SK-N-DZ (cell line): ENCODE measurements at regions not wholly inside any gene's neighbourhood (a gene's known extent, or its start where the extent isn't known, plus 50 kb on each side); places are given as distances from the start of the nearest gene placed in this dataset.
A peak's percentile ranks its signal among the peaks of the same experiment; 100 is the strongest.

Experiments used
- DNase-seq: peaks from one replicate; pipeline ENCODE4 v3.0.0-alpha.2; 2015; ENCODE audit warnings: low spot score

DNA sequence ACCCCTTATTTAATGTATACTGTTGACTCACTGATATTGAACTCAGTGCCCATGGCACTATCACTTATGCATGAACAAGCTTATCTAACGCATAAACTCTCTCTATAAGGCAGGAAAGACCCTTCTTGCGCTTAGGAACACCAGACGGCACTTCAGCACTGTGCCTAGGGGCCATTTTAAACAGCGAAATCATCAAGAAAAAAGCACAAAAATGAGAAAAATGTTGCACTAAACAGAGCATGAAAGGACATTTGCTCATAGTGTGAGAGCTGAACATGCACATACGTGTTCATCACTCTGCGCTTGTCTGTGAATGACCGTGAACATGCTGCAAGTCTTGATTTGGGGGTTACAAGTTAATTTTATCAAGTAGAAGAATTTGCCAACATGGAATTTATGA, 109.6 kb downstream of the WDR11 start:
- DNase-seq, result no peak

DNA sequence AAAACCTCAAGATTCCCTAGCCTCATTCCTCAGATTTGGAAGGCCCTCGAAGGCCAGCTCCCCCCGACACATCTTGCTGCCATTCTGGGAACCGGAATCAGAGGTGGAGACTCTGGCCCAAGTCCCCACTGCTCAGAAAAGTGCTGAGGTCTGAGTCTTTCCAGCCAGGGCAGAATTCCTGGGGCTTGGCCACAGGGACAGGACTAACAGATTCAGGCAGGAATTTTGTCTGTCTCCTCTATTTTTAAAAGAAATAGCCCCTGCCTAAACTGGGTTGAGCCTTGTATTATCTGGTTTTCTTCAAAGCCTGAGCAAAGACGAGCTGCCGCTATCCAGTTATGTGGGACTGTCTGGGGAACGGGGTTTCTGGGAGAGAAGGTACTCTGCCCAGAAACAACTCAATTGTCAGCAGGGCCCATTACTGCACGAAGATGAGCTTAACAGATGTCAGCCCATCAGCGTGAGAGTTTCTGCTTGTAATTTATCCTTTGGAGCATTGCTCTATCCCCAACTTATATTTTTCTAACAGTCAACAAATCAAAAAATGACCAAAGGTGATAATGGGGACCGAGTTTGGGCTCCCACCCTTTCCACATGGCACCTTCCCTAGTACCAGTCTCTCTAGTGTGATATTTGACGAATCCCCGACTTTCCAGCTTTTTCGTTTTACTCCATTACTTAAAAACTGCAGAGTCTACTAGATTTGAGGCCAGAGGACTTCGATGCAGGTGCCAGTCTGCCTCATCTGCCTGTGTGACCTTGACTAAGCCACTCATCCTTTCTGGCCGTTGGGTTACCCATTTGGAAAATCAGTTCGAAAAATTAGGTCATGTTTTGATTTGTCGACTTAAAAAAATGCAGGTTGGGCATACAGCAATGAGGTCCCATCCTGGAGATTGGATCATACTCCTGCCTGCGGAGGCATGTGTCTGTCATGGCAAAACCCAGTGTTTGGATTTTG, 110.9 kb downstream of the WDR11 start:
- DNase-seq, result no peak

DNA sequence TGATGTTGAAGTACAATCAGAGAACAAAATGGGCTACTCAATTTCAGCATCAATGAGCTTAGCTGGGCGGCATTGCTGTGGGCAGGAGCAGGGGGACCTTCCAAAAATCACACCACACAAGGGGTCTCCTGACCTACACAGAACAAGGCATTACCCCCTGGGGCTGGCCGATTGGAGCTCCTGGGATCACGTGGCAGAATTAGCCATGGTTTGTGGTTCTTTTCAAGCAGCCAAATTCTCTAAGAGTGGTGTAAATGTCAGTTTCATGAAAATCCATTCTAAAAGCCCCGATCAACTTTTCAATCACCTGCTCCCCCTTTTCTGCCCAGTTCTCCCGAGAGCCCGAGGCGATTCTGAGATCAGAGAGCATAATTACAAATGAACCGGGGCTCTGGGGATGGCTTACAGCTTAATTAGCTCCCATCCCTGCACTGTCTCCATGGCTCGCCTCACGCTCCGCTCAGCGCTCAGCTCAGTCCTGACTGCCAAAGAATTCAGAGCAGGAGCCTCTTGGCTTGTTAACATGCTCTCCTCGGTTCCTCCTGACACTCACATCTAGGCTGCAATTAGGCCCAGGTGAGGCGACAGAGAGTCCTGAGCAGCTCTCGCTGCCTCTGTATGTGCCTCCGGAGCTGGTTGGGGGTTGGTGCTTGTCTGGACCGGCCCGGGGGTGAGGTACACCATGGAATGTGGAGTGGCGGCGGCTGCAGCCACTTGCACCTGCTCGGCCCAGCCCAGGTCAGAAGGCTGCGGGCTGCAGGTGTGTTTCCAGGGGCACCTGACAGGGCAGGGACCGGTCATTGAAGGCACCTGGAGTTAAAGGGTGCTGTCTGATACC, 111.8 kb downstream of the WDR11 start:
- DNase-seq, result no peak

DNA sequence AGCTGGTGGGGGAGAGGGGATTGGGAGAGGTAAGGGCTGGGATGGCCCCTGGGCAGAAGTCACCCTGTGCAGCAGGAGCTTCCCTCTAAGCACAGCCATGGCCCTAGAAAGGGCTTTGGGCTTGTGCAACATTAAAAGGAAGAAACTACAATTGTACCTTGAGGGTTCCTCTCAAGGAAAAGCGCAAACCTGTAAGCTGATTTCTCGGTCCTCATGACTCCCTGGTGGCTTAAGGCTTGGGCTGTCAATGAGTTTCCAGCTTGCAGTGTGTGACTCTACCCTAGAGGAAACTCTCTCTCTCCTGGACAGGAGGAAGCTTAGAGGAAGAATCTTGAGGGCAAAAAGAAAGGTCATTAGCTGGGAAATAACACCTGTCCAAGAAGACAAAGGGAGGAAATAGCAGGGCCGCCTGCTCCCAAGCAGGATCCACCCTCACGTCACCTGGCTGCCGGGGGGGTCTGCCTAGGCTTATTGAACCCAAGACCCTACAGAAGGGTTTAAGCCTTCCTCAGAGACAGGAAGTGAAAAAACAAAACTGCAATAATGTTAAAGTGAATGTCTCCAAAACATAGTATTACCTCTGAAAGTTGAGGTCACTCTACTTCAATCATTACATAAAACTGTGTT, 112.5 kb downstream of the WDR11 start:
- DNase-seq, result no peak

DNA sequence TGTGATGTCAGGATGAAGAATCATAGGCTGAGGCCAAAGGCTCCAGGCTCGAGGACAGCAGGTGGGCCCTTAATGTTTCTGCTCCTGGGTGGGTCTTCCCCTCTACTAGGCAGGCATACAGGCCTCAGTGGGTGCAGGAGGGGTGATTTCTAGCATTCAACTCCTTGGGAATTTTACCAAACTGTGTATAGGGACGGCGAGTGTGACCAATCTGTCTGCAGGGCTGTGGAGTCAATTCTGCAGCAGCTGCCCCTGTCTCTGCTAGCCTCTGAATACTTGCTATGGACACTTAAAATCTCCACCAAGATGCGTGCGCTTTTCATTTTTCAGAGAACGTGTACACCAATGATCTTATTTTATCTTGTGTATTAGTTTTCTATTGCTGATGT, 115.5 kb downstream of the WDR11 start:
- no peak for DNase-seq

DNA sequence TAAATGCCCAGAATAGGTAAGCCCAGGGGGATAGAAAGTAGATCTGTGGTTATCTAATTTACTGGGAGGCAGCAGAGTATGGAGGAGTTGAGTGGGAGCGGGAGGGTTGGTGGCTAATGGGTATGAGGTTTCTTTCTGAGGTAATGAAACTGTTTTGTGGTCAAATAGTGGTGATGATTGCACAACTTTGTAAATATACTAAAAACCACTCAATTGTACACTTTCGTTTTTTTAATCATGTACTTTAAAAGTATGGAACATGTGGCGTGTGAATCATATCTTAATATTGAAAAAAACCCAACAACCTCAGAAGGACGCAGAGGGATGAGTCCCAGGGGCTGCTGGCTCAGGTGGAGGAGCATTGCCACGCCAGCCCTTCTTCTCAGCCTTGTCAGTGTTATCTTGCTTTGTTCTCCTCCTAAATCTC, 118.1 kb downstream of the WDR11 start:
- no peak for DNase-seq

DNA sequence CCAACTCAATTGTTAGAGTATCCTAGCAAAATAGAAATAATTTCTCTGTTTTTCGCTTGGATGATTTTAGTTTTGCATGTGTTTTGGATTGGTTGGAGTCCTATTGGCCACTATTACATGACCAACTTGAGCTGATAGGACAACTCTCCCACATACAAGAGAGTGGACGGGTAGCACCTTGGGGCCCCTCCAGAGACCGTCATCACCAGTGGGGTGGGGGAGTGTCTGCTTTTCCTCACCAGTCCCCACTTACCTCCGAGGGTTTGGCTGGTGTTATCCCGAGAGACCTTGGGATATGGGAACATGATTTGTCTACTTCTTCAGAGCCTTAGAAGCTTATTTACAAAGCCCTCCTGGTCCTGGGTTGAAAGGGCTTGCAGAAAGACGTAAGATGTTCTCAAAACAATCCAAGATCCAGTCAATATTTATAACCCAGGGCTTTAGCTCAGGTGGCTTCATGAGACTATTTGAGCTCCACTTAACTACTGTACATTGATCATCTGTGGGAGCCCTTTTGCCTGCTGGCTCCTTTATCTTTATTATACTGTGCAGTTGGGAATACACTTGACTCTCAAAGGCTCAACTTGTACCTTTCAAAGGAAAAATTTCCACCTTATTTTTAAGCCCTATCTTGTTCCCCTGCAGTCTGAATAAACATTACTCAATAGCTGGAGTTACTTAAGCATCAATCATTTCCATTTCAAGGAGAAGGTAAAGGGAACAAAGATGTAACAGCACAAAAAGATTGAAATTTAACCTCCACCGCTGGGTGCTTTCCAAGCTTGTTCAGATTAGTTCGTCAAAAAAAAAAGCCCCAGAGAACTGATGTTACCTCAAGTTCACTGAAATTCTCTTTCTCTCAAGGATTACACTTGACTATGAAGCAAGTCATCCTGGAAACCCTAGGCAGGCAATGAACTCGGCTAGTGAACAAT, 119.7 kb downstream of the WDR11 start:
- DNase-seq, result no peak

DNA sequence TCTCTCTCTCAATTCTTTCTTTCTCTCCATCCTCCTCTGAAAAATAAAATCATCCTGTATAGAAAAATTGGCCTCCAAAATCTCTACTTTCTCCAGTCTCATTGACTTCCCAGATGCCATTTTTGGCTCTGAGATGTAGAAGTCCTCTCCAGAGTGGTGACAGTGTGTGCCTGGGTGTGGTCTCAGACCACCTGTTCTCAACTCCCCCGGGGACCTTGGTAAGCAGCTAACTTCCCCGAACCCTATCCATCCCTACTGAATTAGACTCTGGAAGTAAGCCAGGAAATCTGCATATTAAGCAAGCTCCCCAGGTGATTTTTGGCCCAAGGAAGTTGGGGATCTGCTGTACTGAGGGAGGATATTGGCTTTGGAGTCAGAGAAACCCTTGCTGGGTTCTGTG, 120.5 kb downstream of the WDR11 start:
- DNase-seq, result no peak

DNA sequence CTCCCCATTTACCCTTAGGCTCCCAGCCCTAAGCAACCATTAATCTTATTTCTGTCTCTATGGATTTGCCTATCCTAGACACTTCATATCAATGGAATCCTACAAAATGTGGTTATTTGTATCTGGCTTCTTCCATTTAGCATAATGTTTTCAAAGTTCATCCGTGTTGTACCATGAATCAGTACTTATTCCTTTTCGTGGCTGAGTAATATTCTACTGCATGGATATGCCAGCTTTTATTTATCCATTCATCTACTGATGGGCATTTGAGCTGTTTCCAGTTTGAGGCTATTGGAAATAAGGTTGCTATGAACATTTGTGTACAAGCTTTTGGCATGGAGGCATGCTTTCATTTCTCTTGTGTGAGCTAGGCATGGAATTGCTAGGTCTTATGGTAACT, 121.1 kb downstream of the WDR11 start:
- DNase-seq, result no peak

DNA sequence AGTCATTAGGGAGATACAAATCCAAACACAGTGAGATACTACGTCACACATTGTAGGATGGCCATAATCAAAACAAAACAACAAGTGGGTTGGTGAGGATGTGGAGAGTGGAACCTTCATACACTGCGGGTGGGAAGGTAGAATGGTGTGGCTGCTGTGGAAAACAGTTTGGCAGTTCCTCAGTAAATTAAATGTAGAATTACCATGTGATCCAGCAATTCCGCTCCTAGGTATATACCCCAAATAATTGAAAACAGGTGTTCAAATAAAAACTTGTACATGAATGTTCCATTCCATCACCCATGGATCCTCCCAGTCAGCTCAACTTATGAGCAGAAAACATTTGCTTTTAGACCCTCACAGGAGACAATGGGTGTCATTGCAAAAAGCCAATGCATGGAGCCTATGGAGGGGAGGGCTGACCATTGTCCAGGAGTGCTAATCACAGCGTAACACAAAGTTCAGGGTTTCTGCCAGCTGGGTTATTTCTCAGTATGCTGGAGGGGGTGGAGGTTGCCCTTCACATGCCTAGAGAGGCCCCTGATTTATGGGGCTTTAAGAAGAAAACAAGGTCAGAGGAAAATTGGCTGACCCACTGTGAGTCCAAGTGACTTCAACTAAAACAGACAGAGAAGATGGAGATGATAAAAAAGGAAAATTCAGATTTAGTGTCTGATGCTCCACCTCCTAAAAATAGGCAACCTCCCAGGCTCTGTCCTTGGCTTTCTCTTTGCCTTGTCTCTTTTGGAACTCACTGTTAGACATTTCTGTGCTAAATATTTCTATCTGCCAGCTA, 124.1 kb downstream of the WDR11 start:
- DNase-seq, result no peak

DNA sequence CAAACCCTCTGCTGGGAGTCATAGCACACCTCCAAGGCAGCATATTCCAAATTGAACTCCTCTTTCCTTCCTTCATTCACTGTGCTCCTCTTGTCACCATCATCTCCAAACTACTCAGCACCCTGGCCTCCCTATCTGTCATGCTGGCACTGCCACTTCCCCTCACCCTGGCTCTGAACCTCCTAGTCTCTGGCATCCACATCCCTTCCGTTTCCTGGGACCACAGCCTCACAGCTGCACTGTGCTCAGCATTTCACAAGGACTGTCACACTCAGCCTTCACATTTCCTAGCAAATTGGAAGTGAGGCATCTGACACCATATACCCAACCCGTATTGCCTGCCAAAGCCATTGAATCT, 124.7 kb downstream of the WDR11 start:
- DNase-seq, result no peak

DNA sequence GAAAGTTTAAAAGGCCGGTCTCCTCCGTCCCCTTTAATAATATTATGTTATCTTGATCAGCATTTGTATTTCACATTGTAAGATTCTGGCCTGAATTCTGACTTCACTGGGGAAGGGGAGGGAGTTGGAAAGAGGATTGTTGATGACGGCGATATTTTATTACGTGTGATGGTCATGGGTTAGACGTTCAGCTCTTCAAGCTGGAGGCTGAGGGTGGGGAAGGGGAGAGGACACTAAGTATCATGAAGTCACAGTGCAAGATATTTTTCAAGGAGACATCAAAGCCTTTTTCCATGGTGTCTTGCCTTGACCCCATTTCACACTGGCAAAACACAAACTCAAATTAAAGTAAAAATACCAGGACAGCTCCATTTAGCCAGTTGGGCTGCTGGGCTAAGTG, 126.7 kb downstream of the WDR11 start:
- DNase-seq, result no peak

DNA sequence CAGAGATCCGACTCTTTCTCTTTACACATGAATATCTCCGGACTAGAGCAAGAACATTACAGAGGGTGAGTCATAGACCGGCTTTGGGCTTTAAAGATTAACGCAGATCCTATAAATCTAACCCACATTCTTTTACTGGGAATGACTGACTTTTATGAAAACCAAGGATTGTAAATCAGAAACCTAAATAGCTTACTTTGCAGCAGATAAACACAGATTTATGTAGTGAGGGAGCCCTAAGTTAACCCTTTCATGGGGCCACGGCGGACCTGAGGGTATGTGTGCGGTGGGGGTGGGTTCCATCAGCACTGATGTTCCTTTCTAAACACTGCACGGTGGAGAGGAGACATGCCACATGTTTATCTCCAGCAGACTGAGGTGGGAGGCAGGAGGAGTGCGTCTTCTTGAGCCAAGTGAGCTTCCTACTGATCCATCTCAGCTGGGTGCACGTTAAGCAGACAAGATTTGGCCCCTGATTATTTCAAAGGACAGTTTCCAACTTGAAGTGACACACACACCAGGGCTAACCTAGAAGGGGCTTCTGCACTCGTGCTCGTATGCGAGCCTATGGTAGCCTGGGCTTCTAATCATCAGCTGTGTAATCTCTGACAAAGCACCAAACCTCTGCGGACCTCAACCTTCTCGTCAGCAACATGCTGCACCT, 127.6 kb downstream of the WDR11 start:
- no peak for DNase-seq

DNA sequence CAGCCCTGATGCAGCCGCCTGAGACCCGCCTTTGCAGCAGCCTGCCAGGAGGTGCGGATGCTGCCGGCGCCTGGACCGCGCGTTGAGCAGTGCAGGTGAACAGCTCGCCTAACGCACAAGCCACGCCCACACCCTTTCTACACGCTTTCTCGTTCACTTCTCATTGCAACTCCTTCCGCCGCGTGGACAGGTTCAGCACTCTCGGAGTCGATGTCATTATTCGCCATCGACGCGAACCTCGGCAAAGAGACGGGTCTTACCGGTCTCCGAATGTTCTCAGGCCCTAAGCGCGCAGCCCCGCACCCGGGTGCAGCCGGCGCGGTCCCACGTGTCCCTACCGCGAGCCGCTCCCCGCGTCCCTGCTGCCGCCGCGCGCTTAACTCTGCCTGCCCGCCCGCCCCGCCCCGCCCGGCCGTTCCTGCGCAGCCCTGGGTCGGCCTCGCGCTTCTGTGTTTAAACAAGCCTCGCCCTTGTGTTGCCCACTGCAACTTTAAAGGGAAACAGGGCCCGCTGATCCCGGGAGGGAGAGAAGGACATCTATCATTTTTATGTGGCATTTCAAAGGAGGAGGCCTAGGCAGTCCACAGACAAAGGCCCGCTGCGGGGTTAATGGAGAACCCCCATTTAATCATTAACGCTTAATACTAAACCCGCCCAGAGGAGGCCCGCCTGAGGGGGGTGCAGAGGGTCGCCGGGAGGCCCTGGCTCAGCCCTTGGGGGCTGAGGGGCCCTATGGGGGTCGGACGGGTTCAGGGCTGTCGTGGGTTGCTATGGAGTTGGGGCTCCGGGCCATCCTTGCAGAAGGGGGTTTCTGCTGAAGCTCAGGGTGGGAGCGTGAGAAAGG, 128.5 kb downstream of the WDR11 start:
- peak; percentile 52 for DNase-seq

DNA sequence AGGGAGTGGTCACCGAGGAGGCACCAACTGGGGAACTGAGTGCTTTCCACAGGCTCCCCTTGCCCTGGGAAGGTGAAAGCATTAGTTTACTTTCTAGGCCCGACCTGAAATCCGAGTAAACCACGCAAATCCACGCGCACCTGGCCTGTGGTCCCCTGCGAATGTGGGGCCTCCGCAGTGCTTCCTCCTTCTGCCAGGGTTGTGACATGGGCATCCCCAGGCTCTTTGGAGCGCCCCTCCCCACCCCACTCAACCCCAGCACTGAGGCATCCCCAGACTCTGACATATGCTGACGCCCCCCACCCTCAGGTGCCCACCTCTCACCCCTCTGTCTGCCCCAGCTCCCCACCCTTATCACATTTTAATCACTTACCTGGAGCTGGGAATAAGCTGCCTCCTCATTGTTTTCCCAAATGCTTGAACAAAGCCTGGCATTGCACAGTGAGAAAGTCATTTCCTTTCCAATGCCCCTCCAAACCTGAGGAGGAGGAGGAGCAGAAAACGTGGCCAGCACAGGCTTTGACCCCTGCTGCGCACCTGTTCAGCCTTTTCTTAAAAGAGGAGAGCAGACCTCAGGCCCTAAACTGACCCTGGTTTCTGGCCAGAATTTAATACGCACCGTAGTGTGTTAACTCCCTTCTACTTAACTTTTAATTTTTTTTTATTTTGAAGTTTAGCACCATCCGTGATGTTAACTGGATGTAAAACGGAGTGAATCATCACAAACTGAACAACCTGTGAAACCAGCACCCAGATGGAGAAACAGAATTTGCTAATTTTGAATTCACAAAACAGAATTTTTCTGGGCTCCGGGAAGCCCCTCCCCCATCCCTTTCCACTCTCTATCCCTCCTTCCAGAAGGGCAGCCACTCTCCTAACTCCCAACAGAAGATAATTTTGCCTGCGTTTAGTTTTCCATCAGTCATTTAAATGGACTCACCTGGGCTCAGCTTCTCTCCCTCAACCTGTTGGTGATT, 129.4 kb downstream of the WDR11 start:
- DNase-seq, result no peak

DNA sequence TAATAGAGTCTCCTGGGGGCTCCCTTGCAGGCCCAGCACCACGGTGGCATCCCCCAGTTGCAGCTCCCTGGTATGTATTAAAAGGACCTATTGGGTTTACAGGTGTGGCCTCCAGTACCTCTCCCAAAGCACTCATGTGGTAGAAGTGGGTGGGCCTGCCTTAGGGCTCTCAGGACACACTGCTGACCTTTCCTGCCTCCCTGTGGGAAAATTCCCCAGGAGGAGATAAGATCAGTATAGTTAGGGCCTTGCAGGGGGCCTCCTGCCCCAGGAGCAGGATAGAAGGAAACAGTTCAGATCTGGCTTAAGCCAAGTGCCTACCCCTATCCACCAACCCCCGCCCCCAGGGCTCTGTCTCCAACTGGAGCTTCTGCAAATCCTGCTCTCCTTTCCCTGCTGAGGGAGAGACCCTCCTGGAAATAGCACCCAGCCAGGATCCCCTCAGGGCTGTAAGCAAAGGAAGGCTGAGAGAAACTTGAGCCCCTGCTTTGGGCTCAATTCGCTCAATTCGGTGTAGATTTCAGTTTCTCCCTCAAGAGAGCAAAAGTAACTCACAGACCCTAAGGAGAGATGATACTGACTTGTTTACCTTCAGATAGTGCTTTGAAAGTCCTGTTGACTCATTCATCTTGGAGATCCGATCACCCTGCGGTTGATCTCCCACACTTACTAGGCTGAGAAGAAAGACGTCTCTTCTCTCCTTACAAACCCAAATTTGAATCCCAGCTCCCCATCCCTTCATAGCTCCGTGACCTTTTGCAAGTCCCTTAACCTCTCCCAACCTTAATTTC, 130.6 kb downstream of the WDR11 start:
- DNase-seq, result no peak

DNA sequence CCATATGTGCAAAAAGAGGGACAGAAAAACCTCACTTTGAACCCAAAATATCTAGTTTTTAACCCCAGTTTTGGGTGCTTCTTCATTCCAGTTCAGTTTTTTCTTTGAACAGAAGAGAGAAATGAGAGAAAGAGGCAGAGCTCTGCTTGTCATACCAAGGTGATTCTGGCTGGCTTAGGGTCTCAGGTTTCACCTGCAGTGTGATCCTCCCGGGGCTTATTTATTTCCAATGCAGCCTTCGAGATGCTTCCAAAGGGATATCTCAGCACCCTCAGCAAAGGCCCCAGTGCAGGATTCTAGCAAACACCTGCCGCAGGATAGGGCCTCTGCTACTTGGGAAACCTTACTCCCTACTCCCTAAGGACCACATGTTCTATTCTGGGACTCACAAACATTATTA, 131.3 kb downstream of the WDR11 start:
- DNase-seq, result no peak
